NCI-H2227 treated with DMSO at 0.1 percent for 48 hours (cell line): ENCODE measurements at regions not wholly inside any gene's neighbourhood (a gene's known extent, or its start where the extent isn't known, plus 50 kb on each side); places are given as distances from the start of the nearest gene placed in this dataset.
"Not testable (repeated sequence)": the region's sequence is repeated elsewhere in the genome, so short reads cannot be mapped to it uniquely, and the experiment has no call there.

Experiments
- DNase-seq: peaks from one replicate; lab custom pipeline; 2025; lab: John Stamatoyannopoulos, UW

DNA sequence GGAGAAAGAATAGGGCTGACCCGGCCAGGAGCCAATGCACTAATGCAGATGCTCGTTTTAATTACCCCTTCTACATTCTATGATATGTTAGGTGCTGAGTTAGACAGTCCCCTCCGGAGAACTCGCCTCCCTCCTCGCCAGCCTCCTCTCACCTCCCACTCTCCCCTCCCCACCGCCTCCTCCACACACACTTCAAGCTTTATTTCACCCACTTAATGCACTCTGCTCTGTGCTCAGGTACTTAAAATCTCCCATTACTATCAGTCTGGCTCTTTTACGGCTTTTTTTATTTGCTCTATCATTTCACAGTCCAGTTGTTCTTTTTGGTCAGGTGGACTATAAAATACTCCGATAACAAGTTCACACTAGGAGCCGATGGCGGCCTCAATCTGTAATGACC, 231.6 kb downstream of the TEX36 start:
- no peak for DNase-seq

- DNase-seq = no peak
Observed at GRCh38 chr10:125450218-125450617, 232.7 kb downstream of the TEX36 start.

DNA sequence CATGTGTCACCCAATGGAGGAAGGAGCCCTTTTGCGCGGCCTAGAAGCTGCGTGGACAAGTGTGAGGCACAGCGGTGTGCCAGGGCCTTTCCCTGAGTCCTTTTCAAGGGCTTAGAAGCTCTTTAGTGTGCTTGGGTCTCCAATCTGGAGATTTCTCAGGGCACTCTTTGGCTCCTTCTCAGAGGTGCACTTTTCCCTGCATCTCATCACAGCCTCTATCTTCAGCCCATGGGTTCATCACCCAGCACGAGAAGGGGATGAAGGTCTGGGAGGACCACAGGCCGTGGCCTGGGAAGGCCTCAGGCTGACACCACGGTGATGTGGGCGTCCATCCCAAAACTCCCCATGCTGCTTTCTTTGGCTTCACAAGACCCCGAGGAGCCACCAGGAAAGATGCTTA, 233.4 kb downstream of the TEX36 start:
- no peak for DNase-seq

DNA sequence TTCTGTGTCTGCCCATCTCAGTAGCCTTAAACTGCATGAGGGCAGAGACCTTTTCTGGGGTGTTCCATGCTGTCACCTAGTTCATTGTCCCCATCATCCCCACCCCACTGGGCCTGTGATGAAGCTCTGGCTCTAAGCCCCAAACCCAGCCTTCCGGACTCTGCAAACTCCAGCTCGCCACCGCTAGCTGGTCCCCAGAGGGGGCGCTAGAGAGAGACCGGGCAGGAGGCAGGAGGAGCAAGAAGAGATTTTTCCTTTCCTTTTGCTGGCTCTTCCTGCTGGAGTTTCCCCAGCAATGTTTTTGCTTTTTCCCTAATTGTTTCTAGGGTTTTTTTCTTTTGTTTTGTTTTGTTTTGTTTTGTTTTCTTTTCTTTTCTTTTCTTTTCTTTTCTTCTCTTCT, 234.4 kb downstream of the TEX36 start:
- DNase-seq = no peak

- no peak for DNase-seq
Observed at GRCh38 chr10:125444790-125445189, 238.2 kb downstream of the TEX36 start.

DNA sequence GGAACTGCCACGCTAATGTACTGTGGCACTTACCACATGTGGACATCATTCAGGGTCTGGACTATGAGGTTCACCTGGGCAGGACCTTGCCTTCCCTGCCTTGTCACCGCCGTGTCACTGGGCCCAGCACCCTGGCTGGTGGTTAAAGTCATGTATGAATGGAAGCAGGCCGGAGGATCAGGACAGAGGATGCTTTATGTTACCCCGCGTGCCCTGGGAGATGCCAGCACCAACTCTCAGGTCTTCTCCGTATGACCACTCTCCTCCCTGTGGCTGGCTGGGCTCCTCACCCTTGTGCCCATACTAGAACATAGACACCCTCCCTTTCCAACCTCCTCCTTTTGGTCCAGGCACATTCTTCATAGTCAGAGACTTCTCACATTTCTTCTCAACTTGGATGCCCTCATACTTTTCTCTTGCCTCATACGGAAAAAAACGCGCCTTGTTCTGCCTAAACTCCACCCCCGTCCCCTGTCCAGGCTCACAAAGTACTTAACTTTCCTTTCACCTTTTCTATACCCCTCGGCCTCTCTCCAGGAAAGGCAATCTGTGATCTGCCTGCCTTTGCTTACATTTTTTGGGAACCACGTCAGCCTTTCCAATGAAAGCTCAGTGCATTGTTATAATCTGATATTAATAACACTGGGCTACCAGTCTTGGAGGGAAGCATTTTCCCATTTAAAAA, 240.0 kb downstream of the TEX36 start:
- no peak for DNase-seq

DNA sequence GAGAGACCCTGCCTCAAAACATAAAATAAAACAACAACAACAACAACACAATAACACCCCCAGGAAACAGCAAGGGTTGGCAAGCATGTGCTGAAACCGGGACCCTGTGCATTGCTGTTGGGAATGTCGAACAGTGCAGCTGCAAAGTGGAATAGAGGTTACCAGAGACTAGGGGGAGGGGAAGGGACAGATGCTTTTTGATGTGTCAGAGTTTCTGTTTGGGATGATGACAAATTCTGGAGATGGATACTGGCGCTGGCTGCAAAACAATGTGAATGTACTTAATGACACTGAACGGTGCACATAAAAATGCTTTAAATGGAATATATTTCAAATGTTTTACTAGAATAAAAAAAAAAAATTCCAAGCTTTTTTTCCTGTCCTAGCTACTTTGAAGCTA, 241.8 kb downstream of the TEX36 start:
- no peak for DNase-seq

DNA sequence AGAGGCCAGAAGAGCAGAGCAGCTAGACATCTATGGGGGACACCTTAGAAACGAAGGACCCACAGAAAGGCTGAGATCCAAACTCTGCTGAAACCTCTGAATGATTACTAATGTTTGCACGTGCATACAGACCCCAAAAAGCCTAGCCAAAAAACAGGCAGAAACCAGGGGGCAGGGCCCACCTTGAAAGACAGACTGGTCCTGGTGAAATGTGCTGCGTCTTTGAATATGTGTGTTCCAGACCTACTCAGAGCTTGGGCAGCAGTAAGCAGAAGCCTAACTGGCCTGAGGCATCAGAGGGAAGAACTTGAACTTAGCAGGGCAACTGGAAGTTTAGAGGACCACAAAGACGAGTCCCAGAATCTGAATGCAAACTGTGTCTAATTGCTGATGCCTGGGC, 251.8 kb downstream of the TEX36 start:
- no peak for DNase-seq

DNA sequence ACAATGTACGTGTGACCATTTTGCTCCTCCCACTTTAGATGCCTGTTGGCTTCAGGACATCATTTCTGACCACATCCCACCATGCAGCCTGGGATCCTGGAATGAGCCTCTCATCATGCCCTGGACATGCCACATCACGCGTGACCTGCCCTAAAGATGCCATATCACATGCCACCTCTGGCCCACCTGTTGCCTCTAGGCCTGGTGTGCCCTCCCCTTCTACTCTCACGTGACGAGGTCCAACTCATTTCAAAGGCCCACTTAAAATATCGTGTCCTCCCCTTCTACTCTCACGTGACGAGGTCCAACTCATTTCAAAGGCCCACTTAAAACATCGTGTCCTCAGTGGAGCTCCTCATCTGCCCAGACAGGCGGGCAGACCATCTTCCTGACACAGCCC, 254.9 kb downstream of the TEX36 start:
- DNase-seq = no peak

GRCh38 chr10:125424191-125424847, 258.6 kb downstream of the TEX36 start:
- no peak for DNase-seq

DNA sequence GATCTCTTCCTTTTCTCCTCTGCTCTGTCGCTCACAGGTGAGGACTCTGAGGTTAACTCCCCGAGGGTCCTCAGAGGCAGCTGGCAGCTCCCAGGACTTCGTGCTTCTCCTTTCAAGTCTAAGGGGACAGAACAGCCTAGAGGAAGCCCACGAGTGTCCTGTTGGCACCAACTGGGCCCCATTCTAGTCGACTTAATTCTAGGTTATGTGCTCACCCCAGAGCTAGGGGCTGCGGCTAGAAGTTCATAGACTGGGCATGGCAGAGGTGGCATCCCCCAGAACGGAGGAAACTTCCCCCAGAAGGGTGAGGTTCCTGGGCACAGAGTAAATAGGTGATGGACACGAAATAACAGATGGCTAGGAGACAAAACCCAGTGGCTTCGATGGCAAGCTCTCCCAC, 259.4 kb downstream of the TEX36 start:
- no peak for DNase-seq

- DNase-seq = no peak
Observed at GRCh38 chr10:125419831-125420230, 259.5 kb upstream of the CTBP2 start.

GRCh38 chr10:125419146-125419545, 258.8 kb upstream of the CTBP2 start:
- DNase-seq = no peak

DNA sequence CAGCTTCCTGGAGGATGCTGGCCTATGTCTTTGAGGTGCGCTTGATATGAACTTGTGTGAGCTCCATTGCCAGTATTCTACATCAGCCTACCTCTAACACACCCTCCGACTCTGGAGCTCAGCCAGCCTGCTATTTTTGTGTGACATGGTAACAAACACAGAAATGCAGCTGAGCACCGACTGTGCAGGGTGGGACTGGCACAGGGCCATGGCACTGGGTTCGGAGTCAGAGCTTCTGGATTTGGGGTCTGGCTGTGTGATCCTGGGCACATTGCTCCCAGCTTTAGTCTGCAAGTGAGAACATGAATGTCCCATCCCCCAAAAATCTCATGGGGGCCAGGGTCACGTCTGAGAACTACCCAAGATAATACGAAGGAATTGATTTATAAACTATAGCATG, 257.2 kb upstream of the CTBP2 start:
- DNase-seq = no peak

DNA sequence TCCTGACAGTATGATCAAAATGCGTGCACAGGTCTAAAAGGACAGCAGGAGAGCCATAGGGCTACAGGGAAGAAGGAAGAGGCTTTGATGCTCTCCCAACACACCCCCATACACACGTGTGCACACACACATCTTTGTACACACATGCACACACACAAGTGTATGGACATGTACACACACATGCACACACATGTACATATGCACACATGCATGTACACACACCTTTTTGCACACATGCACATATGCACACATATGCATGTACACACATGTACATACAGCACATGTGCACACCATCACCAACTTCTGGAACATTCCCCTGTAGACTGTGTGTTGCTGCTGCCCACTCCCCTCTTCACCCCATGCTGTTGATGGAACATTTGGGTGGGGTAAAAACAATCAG, 255.6 kb upstream of the CTBP2 start:
- DNase-seq = no peak

DNA sequence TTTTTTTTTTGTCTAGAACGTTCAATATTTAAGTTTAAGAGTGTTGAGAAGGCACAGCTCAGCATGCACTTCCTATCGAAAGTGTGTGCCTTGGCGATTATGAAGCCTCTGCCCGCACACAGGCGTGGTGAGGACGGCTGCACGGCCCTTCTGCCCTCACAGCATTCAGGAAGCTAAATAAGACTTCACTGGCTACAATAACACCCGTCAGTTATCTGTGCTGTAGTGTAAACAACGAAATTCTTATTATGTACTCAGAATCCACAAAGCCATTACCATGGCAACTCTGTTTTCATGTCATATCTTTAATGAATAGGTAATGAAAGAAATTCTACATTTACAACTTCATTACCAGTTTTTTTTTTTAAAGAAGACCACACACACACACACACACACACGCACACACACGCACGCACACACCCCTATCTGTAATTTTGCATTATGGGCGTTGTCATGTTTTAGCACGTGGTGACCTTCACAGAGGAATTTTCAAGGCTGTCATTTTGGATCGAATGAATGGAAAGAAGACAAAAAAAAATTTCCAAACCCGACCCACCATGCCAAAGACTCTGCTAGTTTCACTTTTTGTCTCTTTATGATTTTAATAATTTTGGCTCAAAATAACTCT, 254.8 kb upstream of the CTBP2 start:
- DNase-seq = peak; percentile 35

DNA sequence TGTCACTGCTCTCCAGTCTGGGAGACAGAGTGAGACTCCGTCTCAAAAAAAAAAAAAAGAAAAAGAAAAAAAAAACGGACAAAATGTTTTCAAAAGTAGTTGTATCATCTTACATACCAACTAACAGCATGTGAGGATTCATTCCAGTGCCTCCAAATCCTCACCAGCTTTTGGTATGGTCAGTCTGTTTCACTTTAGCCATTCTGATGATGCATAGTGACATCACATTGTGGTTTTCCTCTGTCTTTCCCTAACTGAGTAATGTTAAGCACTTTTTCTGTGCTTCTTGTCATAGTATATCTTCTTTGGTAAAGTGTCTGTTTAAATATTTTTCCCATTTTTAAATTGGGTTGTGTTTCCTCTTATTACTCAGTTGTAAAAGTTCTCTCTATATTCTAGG, 251.4 kb upstream of the CTBP2 start:
- no peak for DNase-seq

- DNase-seq = no peak
Observed at GRCh38 chr10:125409756-125410155, 249.4 kb upstream of the CTBP2 start.

DNA sequence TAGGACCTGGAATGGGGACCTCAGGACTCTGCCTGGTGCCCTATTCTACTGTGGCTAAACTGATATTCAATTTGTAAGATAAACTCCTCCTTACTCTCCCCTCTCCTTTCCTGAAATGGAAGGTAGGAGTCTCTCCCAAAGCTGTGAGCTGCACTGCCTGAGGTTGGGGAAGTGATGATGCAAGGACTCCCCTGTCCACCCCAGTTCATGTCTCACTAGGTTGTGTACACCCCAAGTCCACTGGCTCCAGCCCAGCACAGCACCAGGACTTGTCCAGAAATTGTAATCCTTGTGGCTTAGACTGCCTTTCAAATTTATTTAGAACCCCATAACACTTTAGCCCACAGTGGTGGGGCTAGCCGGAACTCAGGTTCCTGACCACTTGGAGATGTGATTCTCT, 247.2 kb upstream of the CTBP2 start:
- no peak for DNase-seq

DNA sequence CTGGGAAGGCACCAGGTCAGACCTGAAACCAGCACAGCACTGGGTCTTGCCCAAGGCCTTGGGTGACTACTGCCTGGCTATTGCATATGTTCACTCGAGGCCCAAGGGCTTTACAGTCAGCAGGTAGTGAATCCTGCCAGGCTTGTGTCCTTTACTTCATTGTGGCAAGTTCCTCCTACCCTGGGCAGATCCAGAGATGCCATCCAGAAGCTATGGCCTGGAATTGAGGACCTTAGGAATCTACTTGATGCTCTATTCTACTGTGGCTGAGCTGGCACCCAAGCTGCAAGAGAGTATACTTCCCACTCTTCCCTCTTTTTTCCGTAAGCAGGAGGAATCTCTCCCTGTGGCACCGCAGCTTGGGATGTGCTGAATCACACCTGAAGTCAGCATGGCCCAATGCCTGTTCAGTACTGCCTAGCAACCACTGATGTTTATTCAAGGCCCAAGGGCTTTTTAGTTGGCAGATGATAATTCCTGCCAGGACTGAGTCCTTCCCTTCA, 246.7 kb upstream of the CTBP2 start:
- no peak for DNase-seq

DNA sequence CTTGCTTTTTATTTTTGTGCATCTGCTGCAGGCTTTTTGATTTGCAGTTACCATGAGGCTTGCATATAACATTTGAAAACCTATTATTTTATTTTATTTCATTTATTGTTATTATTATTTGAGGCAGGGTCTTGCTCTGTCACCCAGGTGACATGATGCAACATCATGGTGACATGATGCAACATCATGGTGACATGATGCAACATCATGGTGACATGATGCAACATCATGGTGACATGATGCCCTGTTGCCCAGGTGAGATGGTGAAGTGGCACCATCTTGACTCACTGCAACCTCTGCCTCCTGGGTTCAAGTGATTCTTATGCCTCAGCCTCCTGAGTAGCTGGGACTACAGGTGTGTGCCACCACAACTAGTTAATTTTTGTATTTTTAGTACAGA, 244.5 kb upstream of the CTBP2 start:
- not testable (repeated sequence) for DNase-seq

- DNase-seq = no peak
Observed at GRCh38 chr10:125401462-125401861, 241.1 kb upstream of the CTBP2 start.

GRCh38 chr10:125399289-125399688, 238.9 kb upstream of the CTBP2 start:
- DNase-seq = no peak
